ENCODE measurements at regions not wholly inside any gene's neighbourhood (a gene's known extent, or its start where the extent isn't known, plus 50 kb on each side); places are given as distances from the start of the nearest gene placed in this dataset.

DNA sequence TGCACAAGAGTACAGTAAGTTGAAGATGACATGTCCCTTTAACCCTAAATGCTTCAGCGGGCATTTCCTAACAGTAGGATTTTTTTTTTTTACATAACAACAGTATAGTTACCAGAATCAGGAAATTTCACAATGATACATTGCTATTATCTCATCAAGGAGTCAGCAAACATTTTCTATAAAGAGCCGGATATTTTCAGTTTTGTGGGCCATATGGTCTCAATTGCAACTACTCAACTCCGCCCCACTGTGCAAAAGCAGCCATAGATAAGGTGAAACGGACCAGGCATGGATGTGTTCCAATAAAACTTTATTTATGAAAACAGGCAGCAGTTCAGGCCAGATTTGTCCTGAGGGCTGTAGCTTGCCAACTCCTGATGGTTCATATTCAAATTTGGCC lies 130.6 kb downstream of the SMAD6 start:
- H3K4me1 Mint-ChIP-seq (ENCODE audit: low read depth), result peaks cover 18% of the 10 kb centered on the region
- H3K36me3 Mint-ChIP-seq (ENCODE audit: insufficient read depth), result no peaks in the 10 kb centered on the region
- no peak for TF ChIP-seq CTCF (IDR thresholded peaks at IDR 0.05; ENCODE audit: unreplicated experiment)
- no peak overlapping the region for H3K27ac Mint-ChIP-seq
- no peaks in the 10 kb centered on the region for H3K27me3 Mint-ChIP-seq
- H3K9me3 Mint-ChIP-seq (ENCODE audit: low read depth), result no peaks in the 10 kb centered on the region
- DNase-seq (ENCODE audit: low spot score, unreplicated experiment), result no peak
- no peak overlapping the region for H3K4me3 Mint-ChIP-seq (ENCODE audit: low read depth)

DNA sequence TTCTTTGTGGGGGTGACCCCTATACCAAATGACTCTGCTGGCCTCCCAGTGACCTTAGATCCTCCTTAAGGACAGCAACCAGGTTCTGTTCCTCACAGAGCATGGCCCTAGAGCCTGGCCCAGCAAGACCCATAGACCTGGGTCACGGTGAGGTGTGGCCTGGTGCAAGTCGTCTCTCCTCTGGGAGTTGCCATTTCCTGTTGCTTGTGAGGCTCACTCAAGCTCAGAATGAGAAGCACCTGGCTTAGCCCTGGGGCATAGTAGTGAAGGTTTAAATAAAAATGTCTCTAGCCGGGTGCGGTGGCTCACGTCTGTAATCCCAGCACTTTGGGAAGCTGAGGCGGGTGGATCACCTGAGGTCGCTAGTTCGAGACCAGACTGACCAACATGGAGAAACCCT lies 131.3 kb downstream of the SMAD6 start:
- H3K4me3 Mint-ChIP-seq (ENCODE audit: low read depth), result no peak overlapping the region
- no peaks in the 10 kb centered on the region for H3K27me3 Mint-ChIP-seq
- H3K36me3 Mint-ChIP-seq (ENCODE audit: insufficient read depth), result no peaks in the 10 kb centered on the region
- TF ChIP-seq CTCF (IDR thresholded peaks at IDR 0.05; ENCODE audit: unreplicated experiment), result no peak
- H3K27ac Mint-ChIP-seq, result no peak overlapping the region
- no peaks in the 10 kb centered on the region for H3K9me3 Mint-ChIP-seq (ENCODE audit: low read depth)
- DNase-seq (ENCODE audit: low spot score, unreplicated experiment), result no peak
- peaks cover 12% of the 10 kb centered on the region for H3K4me1 Mint-ChIP-seq (ENCODE audit: low read depth)

DNA sequence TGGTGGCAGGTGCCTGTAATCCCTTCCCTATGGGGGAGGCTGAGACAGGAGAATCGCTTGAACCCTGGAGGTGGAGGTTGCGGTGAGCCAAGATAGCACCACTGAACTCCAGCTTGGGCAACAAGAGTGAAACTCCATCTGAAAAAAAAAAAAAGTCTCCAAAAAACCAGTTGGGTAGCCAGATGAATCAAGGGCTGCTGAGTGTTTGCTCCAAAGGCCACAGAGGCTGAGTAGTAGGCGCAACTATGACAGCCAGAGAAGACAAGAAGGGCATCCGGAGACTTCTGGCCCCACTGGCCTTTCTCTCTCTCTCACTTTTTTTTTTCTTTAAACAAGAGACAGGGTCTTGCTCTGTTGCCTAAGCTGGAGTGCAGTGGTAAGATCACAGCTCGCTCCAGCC lies 131.8 kb downstream of the SMAD6 start:
- no peaks in the 10 kb centered on the region for H3K27me3 Mint-ChIP-seq
- no peak overlapping the region for H3K27ac Mint-ChIP-seq
- no peaks in the 10 kb centered on the region for H3K9me3 Mint-ChIP-seq (ENCODE audit: low read depth)

DNA sequence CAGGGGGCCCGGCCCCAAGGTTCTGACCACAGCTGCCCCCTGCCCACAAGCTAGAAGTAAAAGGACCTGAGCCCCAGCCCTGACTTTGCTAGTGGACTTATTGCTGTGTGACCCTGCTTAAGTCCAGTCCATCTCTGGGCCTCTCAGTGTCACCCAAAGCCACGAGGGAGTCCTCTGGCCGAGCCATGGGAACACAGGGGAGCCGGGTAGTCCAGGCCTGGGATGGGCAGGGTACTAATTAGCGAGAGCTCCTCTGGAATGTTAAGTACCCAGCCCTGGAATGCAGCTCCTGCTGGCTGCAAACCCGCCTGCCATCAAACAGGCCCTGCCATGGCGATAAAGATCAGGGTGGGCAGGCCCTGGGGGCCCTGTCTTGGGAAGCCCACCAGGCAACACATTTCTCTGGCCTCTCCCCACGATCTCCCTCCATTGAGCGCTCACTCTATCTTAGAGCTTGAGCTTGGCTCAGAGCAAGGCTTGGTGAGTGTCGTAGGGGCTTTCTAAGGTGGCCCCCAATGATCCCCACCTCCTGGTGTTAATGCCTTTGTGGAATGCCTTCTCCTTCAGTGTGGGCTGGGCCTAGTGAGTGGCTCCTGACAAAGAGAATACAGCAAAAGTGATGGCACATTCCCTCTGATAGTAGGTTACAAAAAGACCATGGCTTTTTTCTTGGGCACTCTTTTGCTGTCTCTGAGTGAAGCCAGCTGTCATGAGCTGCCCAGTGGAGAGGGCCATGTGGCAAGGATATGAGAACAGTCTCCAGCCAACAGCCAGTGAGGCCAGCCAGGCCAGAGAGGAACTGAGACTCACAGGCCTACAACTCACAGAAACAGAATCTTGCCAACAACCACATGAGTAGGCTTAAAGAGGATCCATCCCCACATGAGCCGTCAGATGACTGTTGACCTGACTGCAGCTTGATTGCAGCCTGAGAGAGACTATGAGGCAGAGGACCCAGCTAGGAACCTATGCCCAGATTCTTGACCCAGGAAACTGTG lies 133.1 kb downstream of the SMAD6 start:
- Mint-ChIP-seq H3K27ac (peak overlapping the region; percentile 49), H3K36me3 (ENCODE audit: insufficient read depth) (no peaks in the 10 kb centered on the region), H3K4me1 (ENCODE audit: low read depth) (peaks cover 8% of the 10 kb centered on the region), H3K4me3 (ENCODE audit: low read depth) (no peak overlapping the region), H3K27me3 (no peaks in the 10 kb centered on the region), H3K9me3 (ENCODE audit: low read depth) (no peaks in the 10 kb centered on the region)
- DNase-seq (ENCODE audit: low spot score, unreplicated experiment), result no peak
- TF ChIP-seq CTCF (IDR thresholded peaks at IDR 0.05; ENCODE audit: unreplicated experiment), result no peak

More for the DNA sequence above, 131.8 kb downstream of the SMAD6 start:
- Mint-ChIP-seq H3K4me3 (ENCODE audit: low read depth) (no peak overlapping the region), H3K36me3 (ENCODE audit: insufficient read depth) (no peaks in the 10 kb centered on the region), H3K4me1 (ENCODE audit: low read depth) (peaks cover 12% of the 10 kb centered on the region)
- DNase-seq (ENCODE audit: low spot score, unreplicated experiment), result no peak
- no peak for TF ChIP-seq CTCF (IDR thresholded peaks at IDR 0.05; ENCODE audit: unreplicated experiment)

DNA sequence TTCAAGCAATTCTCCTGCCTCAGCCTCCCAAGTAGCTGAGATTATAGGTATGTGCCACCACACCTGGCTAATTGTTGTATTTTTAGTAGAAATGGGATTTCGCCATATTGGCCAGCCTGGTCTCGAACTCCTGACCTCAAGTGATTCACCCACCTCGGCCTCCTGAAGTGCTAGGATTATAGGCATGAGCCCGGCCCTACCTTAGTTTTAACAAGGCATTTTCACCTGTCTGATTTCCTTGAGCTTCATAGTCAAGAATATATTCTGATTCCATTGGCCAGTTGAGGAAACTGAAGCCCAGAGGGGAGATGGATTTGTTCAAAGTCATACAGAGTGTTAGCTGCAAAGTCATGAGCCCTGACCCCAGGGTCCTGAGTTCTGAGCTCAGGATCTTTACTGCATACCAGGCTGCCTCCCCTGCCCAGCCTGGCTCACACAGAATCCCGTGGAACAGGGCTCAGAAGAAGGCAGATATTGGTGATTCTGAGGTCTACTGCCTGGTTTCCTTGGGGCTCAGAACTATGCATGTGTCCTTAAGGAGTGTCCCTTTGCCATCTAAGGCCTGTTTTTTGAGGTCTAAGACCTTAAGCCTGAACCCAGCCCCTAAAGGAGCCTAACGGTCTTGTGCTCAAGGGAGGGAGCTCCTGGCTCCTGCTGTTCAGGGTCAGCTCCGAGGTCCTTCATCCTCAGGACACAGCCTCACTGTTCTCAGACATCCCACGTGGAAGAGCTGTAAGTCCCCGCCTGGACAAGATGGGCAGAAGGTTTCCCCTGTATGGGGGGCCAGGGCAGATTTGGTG lies 134.4 kb downstream of the SMAD6 start:
- DNase-seq (ENCODE audit: low spot score, unreplicated experiment), result no peak
- TF ChIP-seq CTCF (IDR thresholded peaks at IDR 0.05; ENCODE audit: unreplicated experiment), result no peak
- Mint-ChIP-seq H3K27me3 (peaks cover 5% of the 10 kb centered on the region), H3K36me3 (ENCODE audit: insufficient read depth) (no peaks in the 10 kb centered on the region), H3K4me1 (ENCODE audit: low read depth) (peaks cover 8% of the 10 kb centered on the region), H3K27ac (no peak overlapping the region), H3K4me3 (ENCODE audit: low read depth) (no peak overlapping the region), H3K9me3 (ENCODE audit: low read depth) (no peaks in the 10 kb centered on the region)

Data from progenitor cell of endocrine pancreas (in vitro differentiated cells).